IPS-18c (cell line): ENCODE measurements at regions not wholly inside any gene's neighbourhood (a gene's known extent, or its start where the extent isn't known, plus 50 kb on each side); places are given as distances from the start of the nearest gene placed in this dataset.
"Not testable (repeated sequence)": the region's sequence is repeated elsewhere in the genome, so short reads cannot be mapped to it uniquely, and the experiment has no call there.

Experiments
- H3K4me3 ChIP-seq: 2 replicates; pipeline ENCODE4 v1.7.0; 2013; ENCODE audit warnings: low read depth, mild to moderate bottlenecking, low read length, moderate library complexity; ENCODE audit not compliant: insufficient read depth
- H3K9me3 ChIP-seq: one replicate; pipeline ENCODE4 v1.6.1; 2013; ENCODE audit warnings: mild to moderate bottlenecking, low read length, moderate library complexity; ENCODE audit not compliant: control insufficient read depth, insufficient read depth

- H3K4me3 ChIP-seq, H3K9me3 ChIP-seq: not testable (repeated sequence)
Measured at GRCh38 chr4:9505341-9505740, 61.1 kb downstream of the DEFB131A start.

GRCh38 chr4:9506672-9507071 lies 62.5 kb downstream of the DEFB131A start:
- not testable (repeated sequence) for H3K9me3 ChIP-seq, H3K4me3 ChIP-seq

- H3K9me3 ChIP-seq, H3K4me3 ChIP-seq: not testable (repeated sequence)
Measured at GRCh38 chr4:9512941-9513340, 68.7 kb downstream of the DEFB131A start.

GRCh38 chr4:9519631-9520030 lies 75.4 kb downstream of the DEFB131A start:
- H3K4me3 ChIP-seq, H3K9me3 ChIP-seq: not testable (repeated sequence)

- not testable (repeated sequence) for H3K9me3 ChIP-seq, H3K4me3 ChIP-seq
Measured at GRCh38 chr4:9522903-9523302, 78.7 kb downstream of the DEFB131A start.

GRCh38 chr4:9524406-9524805 lies 80.2 kb downstream of the DEFB131A start:
- H3K9me3 ChIP-seq, H3K4me3 ChIP-seq: not testable (repeated sequence)

GRCh38 chr4:9532134-9532862 lies 88.1 kb downstream of the DEFB131A start:
- not testable (repeated sequence) for H3K9me3 ChIP-seq
- peak overlapping the region; percentile 61 for H3K4me3 ChIP-seq

- not testable (repeated sequence) for H3K9me3 ChIP-seq
- H3K4me3 ChIP-seq, result peak overlapping the region; percentile 61
Measured at GRCh38 chr4:9532863-9533192, 88.6 kb downstream of the DEFB131A start.

GRCh38 chr4:9537101-9537500 lies 92.9 kb downstream of the DEFB131A start:
- not testable (repeated sequence) for H3K9me3 ChIP-seq, H3K4me3 ChIP-seq

GRCh38 chr4:9539939-9540520 lies 95.8 kb downstream of the DEFB131A start:
- not testable (repeated sequence) for H3K9me3 ChIP-seq, H3K4me3 ChIP-seq

GRCh38 chr4:9541388-9541915 lies 97.2 kb downstream of the DEFB131A start:
- H3K9me3 ChIP-seq, H3K4me3 ChIP-seq: not testable (repeated sequence)

- not testable (repeated sequence) for H3K4me3 ChIP-seq, H3K9me3 ChIP-seq
Measured at GRCh38 chr4:9544851-9545250, 100.6 kb downstream of the DEFB131A start.

GRCh38 chr4:9547470-9547869 lies 103.3 kb downstream of the DEFB131A start:
- H3K4me3 ChIP-seq, result not testable (repeated sequence)

GRCh38 chr4:9556076-9556475 lies 111.9 kb downstream of the DEFB131A start:
- H3K4me3 ChIP-seq, H3K9me3 ChIP-seq: not testable (repeated sequence)

More at GRCh38 chr4:9547470-9547869, 103.3 kb downstream of the DEFB131A start:
- not testable (repeated sequence) for H3K9me3 ChIP-seq

GRCh38 chr4:9577869-9578268 lies 133.7 kb downstream of the DEFB131A start:
- H3K9me3 ChIP-seq, H3K4me3 ChIP-seq: not testable (repeated sequence)

GRCh38 chr4:9582880-9583279 lies 138.7 kb downstream of the DEFB131A start:
- not testable (repeated sequence) for H3K9me3 ChIP-seq, H3K4me3 ChIP-seq

GRCh38 chr4:9592010-9592409 lies 147.8 kb downstream of the DEFB131A start:
- Histone ChIP-seq H3K4me3 (no peak overlapping the region), H3K9me3 (no peaks in the 10 kb centered on the region)

- Histone ChIP-seq H3K9me3 (no peaks in the 10 kb centered on the region), H3K4me3 (no peak overlapping the region)
Measured at GRCh38 chr4:9594948-9595347, 150.7 kb downstream of the DEFB131A start.

- not testable (repeated sequence) for H3K9me3 ChIP-seq, H3K4me3 ChIP-seq
Measured at GRCh38 chr4:9595531-9595930, 151.3 kb downstream of the DEFB131A start.
